Stomach smooth muscle (tissue), 2 donors: ENCODE measurements at regions not wholly inside any gene's neighbourhood (a gene's known extent, or its start where the extent isn't known, plus 50 kb on each side); places are given as distances from the start of the nearest gene placed in this dataset.

Experiments
- H3K27ac ChIP-seq: one replicate; pipeline ENCODE4 v1.7.0; 2013; ENCODE audit warnings: mild to moderate bottlenecking, low read length, inconsistent platforms
- H3K27me3 ChIP-seq, 2 donors: one replicate each; pipeline ENCODE4 v1.7.0; 2013; ENCODE audit warnings: low read length in 2 of 2; ENCODE audit not compliant: insufficient read depth in 2 of 2, control insufficient read depth in 1 of 2
- H3K36me3 ChIP-seq, 2 donors: one replicate each; pipeline ENCODE4 v1.7.0; 2013; ENCODE audit warnings: low read length in 2 of 2; ENCODE audit not compliant: control insufficient read depth in 2 of 2, insufficient read depth in 2 of 2
- H3K4me1 ChIP-seq: one replicate; pipeline ENCODE4 v1.7.0; 2013; ENCODE audit warnings: low read length; ENCODE audit not compliant: control insufficient read depth, insufficient read depth
- H3K4me3 ChIP-seq, 2 donors: one replicate each; pipeline ENCODE4 v1.7.0; 2013; ENCODE audit warnings: low read length in 2 of 2
- H3K9ac ChIP-seq, 2 donors: one replicate each; pipeline ENCODE4 v1.7.0; 2013; ENCODE audit warnings: low read length in 2 of 2, mild to moderate bottlenecking in 1 of 2
- H3K9me3 ChIP-seq, 2 donors: one replicate each; pipeline ENCODE4 v1.7.0; 2013; ENCODE audit warnings: low read length in 2 of 2; ENCODE audit not compliant: control insufficient read depth in 2 of 2
- donor health status: healthy.
- donor health status: Pancreatic carcinoma.

DNA sequence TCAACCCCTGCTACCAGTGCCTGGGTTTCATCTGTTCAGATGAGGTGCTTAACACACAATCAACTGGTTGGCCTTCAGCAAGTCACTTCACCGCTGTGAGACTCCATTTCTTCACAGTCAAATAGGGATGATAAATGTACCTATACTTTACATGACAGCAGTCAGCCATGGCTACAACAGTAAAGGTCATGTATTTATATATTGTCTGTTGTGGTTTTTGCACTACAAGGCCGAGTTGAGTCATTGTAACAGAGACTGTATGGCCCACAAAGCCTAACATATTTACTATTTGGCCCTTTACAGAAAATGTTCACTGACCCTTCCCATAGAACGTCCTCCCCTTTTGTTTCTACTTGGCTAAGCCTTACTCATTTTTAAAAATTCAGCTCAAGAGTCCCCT is 404.6 kb upstream of the F9 start:
- H3K9ac ChIP-seq: no peak overlapping the region
- peaks cover 0 to 3% of the 10 kb centered on the region in 2 donors for H3K27me3 ChIP-seq
- no peak overlapping the region for H3K27ac ChIP-seq
- no peak overlapping the region for H3K4me3 ChIP-seq
- no peaks in the 10 kb centered on the region for H3K4me1 ChIP-seq
- H3K9me3 ChIP-seq: no peaks in the 10 kb centered on the region
- H3K36me3 ChIP-seq: no peaks in the 10 kb centered on the region

DNA sequence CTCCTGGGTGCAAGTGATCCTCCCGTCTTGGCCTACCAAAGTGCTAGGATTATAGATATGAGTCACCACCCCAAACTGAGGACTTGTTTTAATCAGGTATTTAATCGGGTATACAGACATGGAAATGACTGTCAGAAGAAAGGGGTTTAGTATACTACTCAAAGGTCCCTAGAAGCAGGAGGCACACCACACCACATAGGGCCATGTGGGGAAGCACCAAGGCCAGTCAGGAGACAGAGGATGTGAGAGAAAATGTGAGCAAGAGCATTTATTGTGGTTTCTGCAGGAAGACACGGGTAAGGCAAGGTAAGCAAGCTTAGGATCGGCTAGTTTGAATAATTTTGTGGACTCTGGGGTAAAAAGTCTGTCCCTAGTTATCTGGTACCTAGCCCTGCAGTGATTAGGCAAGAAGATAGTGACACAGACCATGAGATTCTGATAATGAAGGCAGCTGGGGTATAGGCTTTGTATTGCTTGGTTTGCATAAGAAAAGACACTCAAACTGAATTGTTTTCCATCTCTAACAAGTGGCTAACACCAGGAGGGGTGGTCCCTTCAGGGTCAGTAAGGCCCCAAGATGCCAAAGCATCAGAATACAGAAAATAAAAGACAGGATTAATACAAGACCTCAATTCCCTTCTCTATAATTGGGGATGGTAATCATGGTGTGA is 408.8 kb upstream of the F9 start:
- Histone ChIP-seq H3K27ac (no peak overlapping the region), H3K36me3 (no peaks in the 10 kb centered on the region), H3K9ac (no peak overlapping the region), H3K9me3 (no peaks in the 10 kb centered on the region), H3K4me1 (no peaks in the 10 kb centered on the region), H3K27me3 (peaks cover 0 to 6% of the 10 kb centered on the region in 2 donors), H3K4me3 (no peak overlapping the region)

DNA sequence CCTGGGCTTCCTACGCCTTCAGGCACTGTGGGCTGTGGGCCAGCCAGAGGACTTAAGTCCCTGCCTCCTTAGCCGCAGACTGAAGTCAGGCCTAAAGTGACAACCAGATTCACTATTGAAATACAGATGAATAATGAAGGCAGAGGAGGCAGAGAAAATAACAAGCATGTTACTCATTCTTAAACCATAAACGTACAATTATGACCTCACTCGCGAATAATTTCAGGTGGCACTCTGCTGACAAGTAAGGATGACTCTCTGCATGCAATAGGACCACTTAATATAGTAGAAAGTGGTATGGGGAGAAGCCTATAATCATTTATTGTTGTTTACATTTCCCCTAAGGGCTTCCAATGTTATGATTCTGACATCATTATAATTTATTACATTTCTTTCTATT is 409.2 kb upstream of the FGF13 start:
- no peak overlapping the region for H3K9ac ChIP-seq
- no peak overlapping the region for H3K27ac ChIP-seq
- peaks cover 0 to 3% of the 10 kb centered on the region in 2 donors for H3K27me3 ChIP-seq
- H3K9me3 ChIP-seq: no peaks in the 10 kb centered on the region
- H3K4me1 ChIP-seq: no peaks in the 10 kb centered on the region
- no peak overlapping the region for H3K4me3 ChIP-seq
- no peaks in the 10 kb centered on the region for H3K36me3 ChIP-seq

DNA sequence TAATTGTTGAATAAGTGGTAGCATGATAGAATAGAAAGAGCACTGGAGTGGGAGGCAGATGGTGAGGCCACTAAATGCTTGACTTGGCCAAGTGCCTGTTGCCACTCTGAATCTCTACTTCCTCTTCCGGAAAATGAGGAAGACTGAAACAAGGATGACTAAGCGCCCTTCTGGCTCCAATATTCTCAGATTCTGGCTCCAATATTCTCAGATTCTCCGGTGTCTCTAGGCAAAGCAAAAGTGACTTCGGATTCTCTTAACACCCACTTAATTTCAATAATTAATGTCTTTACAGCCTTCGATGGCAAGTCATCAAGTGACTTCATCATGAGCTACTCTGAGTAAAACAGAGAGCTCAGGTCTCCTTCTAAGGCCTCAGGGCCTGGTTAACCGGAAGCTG is 402.2 kb upstream of the FGF13 start:
- H3K27me3 ChIP-seq: peaks cover 0 to 3% of the 10 kb centered on the region in 2 donors
- no peak overlapping the region for H3K9ac ChIP-seq

DNA sequence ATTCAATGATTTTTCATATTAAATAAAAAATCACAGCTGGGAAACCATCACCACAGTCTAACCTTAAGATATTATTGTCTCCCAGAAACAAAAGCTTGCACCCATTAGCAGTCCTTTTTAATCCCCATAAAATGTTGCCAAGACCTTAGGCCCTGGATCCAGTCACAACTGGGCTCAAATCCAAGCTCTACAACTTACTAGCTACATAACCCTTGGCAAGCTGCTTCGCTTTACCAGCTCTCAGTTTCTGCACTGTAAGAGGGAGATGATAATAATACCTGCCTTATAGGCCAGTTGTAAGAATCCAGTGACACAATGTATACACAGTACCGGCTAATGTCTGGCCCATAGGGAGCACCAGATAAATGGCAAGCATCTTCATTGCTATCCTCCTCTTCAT is 400.9 kb upstream of the FGF13 start:
- Histone ChIP-seq H3K4me1 (peaks cover 5% of the 10 kb centered on the region), H3K9me3 (no peaks in the 10 kb centered on the region), H3K27me3 (peaks cover 0 to under 1% of the 10 kb centered on the region in 2 donors), H3K36me3 (no peaks in the 10 kb centered on the region), H3K9ac (no peak overlapping the region), H3K4me3 (no peak overlapping the region), H3K27ac (no peak overlapping the region)

More for the DNA sequence above, 402.2 kb upstream of the FGF13 start:
- Histone ChIP-seq H3K9me3 (no peaks in the 10 kb centered on the region), H3K36me3 (no peaks in the 10 kb centered on the region), H3K4me1 (peaks cover 5% of the 10 kb centered on the region), H3K4me3 (no peak overlapping the region), H3K27ac (no peak overlapping the region)

DNA sequence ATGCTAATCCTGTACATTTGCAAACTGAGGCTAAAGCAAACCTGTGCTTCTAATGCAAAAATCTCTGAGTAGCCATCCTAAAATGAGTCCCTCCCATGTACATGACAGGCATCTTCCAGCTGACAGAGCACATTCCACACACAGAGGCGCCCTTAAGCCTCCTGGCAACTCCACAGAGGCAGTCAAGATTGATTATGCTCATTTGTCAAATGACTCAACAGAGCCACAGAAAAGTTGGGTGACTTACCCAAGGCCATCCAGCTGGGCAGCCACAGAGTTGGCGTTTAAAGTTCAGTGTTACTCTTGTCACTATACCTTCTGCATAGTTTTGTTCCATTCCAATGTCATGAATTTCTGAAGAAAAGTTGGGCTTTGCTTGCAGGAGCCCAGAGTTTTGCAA is 394.6 kb upstream of the FGF13 start:
- no peak overlapping the region for H3K27ac ChIP-seq
- H3K4me1 ChIP-seq: no peaks in the 10 kb centered on the region
- H3K9ac ChIP-seq: no peak overlapping the region
- H3K36me3 ChIP-seq: no peaks in the 10 kb centered on the region
- no peak overlapping the region for H3K4me3 ChIP-seq
- no peaks in the 10 kb centered on the region for H3K27me3 ChIP-seq
- no peaks in the 10 kb centered on the region for H3K9me3 ChIP-seq

DNA sequence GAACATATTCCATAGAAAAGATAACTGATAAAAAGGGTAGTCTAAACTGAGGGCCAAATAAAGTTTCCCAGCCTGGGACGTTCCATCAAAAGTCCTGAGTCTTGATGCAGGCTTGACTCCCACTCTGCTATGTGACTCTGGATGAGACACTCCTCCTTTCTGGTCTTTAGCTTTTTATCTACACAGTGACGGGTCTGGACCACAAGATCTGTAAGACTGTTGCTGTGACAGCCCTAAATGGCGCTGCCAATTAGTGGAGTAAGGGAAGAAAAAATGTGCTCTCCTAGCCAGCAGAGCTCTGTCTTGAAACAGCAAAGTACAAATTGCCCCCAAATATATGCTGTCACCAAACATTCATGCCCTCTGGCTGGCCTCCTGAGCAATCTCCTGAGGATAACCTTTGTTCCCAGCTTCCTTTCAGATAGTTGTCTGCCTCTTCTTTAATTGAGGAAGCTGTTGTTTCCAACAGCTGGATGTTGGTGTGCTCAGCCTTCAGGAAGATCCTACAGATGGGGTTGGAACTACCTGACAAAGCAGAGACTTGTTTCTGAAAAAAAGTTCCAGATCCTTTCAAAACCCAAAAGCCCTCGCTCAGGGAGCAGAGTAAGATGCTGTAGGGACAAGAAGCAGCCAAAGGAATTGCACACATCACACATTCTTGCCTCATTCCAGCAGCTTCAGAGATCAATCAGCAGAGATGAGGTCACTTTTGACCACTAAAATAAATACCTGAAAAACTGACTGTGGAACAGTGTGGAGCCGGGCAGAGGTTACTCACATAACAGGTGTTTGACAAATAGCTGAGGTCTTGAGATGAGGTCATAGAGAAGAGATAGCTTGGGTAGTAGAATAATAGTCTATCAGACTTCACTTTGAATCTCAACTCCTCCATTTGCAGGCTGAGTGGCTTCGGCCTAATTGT is 383.4 kb upstream of the FGF13 start:
- H3K36me3 ChIP-seq: no peaks in the 10 kb centered on the region
- H3K9me3 ChIP-seq: peaks cover 0 to 2% of the 10 kb centered on the region in 2 donors
- no peaks in the 10 kb centered on the region for H3K27me3 ChIP-seq
- H3K4me3 ChIP-seq: no peak overlapping the region
- no peaks in the 10 kb centered on the region for H3K4me1 ChIP-seq
- H3K27ac ChIP-seq: no peak overlapping the region
- no peak overlapping the region for H3K9ac ChIP-seq

DNA sequence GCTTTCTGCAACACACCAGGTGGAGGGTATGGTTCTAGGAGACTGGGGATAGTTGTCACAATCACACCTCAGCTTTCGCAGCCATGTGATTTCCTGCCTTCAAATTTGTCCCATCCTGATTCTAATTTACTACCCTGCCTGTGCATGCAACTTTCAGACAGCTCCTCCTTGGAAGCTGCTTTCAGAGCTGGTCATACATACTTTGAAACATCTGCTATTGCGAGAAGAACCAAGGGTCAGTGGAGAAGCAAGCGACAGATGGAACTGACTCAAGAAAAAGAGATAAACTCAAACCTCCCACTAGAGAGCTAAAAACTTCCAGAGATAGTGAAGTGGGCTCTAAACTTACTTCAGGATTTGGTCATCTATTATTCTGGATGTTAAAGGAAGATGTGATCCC is 381.7 kb upstream of the FGF13 start:
- no peaks in the 10 kb centered on the region for H3K4me1 ChIP-seq
- H3K27me3 ChIP-seq: peaks cover 0 to 2% of the 10 kb centered on the region in 2 donors
- no peak overlapping the region for H3K4me3 ChIP-seq
- H3K27ac ChIP-seq: no peak overlapping the region
- peaks cover 0 to 2% of the 10 kb centered on the region in 2 donors for H3K9me3 ChIP-seq
- no peaks in the 10 kb centered on the region for H3K36me3 ChIP-seq
- H3K9ac ChIP-seq: no peak overlapping the region

DNA sequence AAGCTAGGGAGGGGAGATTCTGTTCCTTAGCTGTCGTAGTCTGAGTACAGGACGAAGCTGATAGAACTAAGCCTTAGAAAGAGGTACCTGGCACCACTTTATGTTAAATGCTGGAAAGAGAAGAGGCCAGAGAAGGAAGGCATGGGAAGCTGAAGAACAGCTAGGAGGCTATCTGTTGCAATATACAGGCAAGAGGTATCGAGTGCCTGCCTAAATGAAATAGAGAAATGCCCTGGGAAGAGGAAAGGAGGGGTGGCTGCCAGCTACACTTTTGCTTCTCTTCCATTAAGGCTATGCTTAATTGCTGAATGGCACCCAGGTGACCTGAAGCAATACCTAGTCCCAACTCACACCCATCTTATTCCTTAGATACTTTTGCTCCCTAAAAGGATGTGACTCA is 380.4 kb upstream of the FGF13 start:
- no peaks in the 10 kb centered on the region for H3K4me1 ChIP-seq
- no peak overlapping the region for H3K27ac ChIP-seq
- H3K9ac ChIP-seq: no peak overlapping the region
- H3K36me3 ChIP-seq: no peaks in the 10 kb centered on the region
- H3K4me3 ChIP-seq: no peak overlapping the region
- peaks cover 0 to 2% of the 10 kb centered on the region in 2 donors for H3K27me3 ChIP-seq
- H3K9me3 ChIP-seq: peaks cover 0 to 2% of the 10 kb centered on the region in 2 donors

DNA sequence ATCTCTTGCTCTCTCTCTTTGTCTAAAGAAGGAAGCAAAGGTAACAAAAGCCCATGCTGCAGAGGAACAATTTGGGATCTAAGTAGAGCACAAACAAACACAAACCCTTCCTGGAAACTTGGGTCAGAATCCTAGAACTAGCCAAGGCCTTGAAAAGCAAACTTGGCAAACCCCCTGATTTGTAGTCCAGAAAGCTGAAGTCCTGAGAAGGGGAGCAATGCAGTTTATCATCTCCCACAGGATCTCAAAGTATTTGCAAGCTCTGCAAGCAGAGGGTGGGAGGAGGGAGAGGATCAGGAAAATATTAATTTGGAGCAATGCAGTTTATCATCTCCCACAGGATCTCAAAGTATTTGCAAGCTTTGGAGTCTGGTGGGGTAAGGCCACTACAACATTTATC is 379.5 kb upstream of the FGF13 start:
- peaks cover 0 to 2% of the 10 kb centered on the region in 2 donors for H3K9me3 ChIP-seq
- H3K4me1 ChIP-seq: no peaks in the 10 kb centered on the region

DNA sequence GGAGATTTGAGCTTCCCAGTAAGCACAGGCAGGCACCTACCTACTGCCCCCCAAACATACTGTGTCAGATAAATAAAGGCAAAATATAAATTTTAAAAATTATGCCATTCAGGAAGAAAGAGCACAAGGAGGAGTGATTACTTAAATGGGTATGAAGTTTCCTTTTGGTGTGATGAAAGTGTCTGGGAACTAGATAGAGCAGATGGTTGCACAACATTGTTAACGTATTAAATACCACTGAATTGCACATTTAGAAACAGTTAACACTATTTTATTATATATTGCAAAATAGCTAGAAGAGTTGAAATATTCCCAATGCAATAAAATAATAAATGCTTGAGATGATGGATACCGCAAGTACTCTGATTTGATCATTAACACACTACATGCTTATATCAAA is 374.7 kb upstream of the FGF13 start:
- Histone ChIP-seq H3K27ac (no peak overlapping the region), H3K4me1 (no peaks in the 10 kb centered on the region), H3K4me3 (no peak overlapping the region), H3K27me3 (peaks cover 0 to 2% of the 10 kb centered on the region in 2 donors), H3K9me3 (no peaks in the 10 kb centered on the region), H3K9ac (no peak overlapping the region), H3K36me3 (no peaks in the 10 kb centered on the region)

More for the DNA sequence above, 379.5 kb upstream of the FGF13 start:
- Histone ChIP-seq H3K27me3 (peaks cover 0 to 2% of the 10 kb centered on the region in 2 donors), H3K9ac (no peak overlapping the region), H3K27ac (no peak overlapping the region), H3K36me3 (no peaks in the 10 kb centered on the region), H3K4me3 (no peak overlapping the region)
